LNCaP clone FGC (cell line): ENCODE measurements at regions not wholly inside any gene's neighbourhood (a gene's known extent, or its start where the extent isn't known, plus 50 kb on each side); places are given as distances from the start of the nearest gene placed in this dataset.

Experiments
- DNase-seq: peaks from one replicate; pipeline ENCODE4 v3.0.0-alpha.2; 2011; ENCODE audit warnings: low read depth
- H3K4me3 ChIP-seq: 2 replicates; pipeline ENCODE4 v1.5.1; 2011; ENCODE audit warnings: mild to moderate bottlenecking, low read depth, low read length, control low read depth
- TF ChIP-seq, protein P1 (sequence below): IDR thresholded peaks from 2 replicates; pipeline ENCODE4 v1.5.1; 2012; ENCODE audit warnings: mild to moderate bottlenecking; ENCODE audit not compliant: control insufficient read depth, insufficient read depth; ENCODE audit errors: extremely low read depth

GRCh38 chr4:130192787-130193186, 1096.8 kb downstream of the C4orf33 start:
- DNase-seq = no peak
- TF ChIP-seq, protein P1, sequence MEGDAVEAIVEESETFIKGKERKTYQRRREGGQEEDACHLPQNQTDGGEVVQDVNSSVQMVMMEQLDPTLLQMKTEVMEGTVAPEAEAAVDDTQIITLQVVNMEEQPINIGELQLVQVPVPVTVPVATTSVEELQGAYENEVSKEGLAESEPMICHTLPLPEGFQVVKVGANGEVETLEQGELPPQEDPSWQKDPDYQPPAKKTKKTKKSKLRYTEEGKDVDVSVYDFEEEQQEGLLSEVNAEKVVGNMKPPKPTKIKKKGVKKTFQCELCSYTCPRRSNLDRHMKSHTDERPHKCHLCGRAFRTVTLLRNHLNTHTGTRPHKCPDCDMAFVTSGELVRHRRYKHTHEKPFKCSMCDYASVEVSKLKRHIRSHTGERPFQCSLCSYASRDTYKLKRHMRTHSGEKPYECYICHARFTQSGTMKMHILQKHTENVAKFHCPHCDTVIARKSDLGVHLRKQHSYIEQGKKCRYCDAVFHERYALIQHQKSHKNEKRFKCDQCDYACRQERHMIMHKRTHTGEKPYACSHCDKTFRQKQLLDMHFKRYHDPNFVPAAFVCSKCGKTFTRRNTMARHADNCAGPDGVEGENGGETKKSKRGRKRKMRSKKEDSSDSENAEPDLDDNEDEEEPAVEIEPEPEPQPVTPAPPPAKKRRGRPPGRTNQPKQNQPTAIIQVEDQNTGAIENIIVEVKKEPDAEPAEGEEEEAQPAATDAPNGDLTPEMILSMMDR = no peak

GRCh38 chr4:130197946-130198345, 1102.0 kb downstream of the C4orf33 start:
- H3K4me3 ChIP-seq = no peak overlapping the region
- DNase-seq = no peak
- TF ChIP-seq, protein P1 = no peak

More at GRCh38 chr4:130192787-130193186, 1096.8 kb downstream of the C4orf33 start:
- no peak overlapping the region for H3K4me3 ChIP-seq

DNA sequence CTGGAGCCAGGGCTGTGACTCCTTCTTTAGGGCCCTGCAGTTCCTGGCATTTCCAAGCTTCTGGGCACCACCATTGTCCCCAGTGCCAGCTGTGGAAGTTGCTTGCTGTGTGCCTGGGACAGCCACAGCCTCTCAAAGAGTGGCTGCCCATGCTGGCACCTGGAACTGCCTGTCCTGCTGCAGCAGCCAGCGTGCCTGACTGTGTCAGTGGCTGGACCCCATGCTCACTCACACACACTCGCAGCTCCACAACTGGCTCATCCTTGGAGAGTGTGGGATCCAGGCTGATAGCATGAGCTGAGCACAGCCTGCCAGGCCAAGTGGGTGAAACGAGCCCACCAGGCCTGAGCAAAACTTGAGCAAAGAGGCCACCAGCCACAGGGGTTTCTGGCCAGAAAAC, 1107.6 kb downstream of the C4orf33 start:
- no peak for DNase-seq
- TF ChIP-seq, protein P1 = no peak
- H3K4me3 ChIP-seq = no peak overlapping the region

DNA sequence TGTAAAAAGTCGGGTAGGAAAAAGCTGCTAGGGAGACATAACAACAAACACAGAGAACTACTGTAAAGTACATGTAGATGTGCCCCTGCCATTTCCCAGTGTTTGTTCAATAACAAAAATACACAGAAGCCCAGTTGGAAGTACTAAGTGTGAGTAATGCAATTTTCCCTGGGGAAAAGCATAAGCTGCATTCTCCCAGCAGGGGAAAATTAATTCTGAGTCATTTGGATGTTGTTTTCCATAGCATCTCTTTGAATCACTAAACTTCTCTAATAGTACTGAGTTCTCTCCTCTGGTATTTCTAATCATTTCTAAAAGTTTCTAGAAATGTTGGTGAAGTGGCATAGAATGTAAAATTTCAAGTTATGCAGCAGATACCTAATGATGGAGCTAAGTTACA, 1114.9 kb downstream of the C4orf33 start:
- no peak for DNase-seq
- TF ChIP-seq, protein P1 = no peak

DNA sequence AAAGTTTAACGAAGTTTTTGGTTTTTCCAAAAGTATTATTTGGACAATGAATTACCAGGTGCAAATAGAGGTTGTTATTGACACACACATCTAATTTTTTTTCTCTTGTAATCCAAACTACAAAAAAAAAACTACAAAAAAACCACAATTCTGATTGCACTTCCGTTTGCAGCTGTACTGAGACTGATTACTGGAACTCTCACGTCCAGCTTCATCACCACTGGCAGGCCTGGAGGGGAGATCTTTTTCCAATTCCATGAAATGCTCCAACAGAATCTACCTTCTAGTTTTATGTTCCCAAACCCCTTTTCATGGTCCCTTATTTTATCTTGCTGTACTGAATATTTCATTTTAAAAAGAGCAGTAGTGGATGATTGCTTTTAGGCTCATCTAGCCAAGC, 1118.3 kb downstream of the C4orf33 start:
- DNase-seq = no peak
- TF ChIP-seq, protein P1 = no peak
- H3K4me3 ChIP-seq = no peak overlapping the region

More for the DNA sequence above, 1114.9 kb downstream of the C4orf33 start:
- no peak overlapping the region for H3K4me3 ChIP-seq

DNA sequence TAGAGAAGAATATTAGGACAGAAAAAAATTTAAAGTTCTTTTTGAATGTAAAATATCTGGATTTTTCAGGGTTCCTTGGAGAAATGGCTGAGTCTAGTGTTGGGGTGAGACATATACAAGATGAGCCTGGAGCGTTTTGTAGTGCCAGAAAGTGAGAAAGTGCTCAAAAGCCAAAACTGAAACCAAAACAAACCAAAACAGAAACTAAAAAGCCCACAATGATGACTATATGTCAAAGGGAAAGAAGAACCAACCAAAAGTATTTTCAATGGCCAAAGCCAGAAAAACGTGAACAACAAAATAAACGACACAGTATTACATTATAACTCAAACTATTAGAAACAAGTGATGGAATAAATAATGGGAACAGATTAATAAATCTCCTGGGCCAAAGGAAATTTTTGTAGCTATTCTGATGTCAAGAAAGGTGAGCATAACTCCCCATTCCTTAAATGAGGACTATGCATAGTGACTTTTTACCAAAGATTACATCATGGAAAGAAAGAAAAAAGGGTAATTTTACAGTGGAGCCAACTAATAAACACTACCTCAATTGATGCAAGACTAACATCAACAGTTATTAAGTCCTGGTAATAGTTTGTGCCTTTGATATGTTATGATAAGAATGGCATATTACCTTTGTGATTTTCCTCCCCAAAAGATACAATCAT, 1137.6 kb downstream of the C4orf33 start:
- H3K4me3 ChIP-seq = no peak overlapping the region
- no peak for DNase-seq
- TF ChIP-seq, protein P1 = no peak

DNA sequence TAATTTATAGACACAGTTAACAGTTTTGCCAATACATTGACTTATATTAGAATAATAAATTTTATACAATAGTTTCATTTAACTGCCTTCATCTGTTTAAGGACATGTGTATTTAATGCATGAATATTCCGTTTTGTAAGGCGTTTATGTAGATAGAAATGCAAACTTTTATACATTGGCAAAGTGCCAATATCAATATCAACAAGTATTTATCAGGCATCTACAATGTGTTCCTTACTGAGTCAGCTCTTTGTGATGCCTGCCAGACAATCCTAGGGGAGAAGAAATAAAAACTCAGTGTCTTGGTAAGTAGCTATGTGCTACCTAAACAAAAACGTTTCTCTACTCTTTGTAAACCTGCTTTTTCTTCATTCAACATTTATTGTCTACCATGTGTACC, 1142.2 kb downstream of the C4orf33 start:
- no peak overlapping the region for H3K4me3 ChIP-seq
- peak; percentile 23 for DNase-seq
- TF ChIP-seq, protein P1 = no peak
